DMS 273 (cell line): ENCODE measurements at regions not wholly inside any gene's neighbourhood (a gene's known extent, or its start where the extent isn't known, plus 50 kb on each side); places are given as distances from the start of the nearest gene placed in this dataset.
A peak's percentile ranks its signal among the peaks of the same experiment; 100 is the strongest.

Experiments used
- DNase-seq: peaks from one replicate; lab custom pipeline; 2025; ENCODE audit not compliant: unreplicated experiment; lab: John Stamatoyannopoulos, UW

- no peak for DNase-seq
Measured at GRCh38 chr5:74500110-74500917, 140.2 kb downstream of the ENC1 start.

- DNase-seq = no peak
Measured at GRCh38 chr5:74499256-74500050, 141.1 kb downstream of the ENC1 start.

DNA sequence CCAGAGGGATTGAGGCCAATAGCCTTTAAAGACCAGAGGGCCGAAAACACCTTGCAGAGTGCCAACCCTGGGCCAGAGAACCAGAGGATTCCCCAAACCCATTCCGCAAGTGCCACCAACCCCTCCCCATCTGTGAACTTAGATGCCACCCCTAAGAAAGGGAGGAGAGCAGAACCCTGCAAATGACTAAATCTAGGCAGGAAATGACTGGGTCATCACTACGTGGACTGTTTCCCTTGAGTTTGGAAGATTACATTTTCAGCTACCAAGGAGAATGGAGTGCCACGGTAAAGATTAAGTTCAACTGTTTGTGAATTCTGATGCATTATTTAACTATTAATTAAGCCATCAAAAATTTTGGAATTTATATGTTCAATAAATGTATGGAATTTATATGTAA, 142.8 kb downstream of the ENC1 start:
- no peak for DNase-seq

DNA sequence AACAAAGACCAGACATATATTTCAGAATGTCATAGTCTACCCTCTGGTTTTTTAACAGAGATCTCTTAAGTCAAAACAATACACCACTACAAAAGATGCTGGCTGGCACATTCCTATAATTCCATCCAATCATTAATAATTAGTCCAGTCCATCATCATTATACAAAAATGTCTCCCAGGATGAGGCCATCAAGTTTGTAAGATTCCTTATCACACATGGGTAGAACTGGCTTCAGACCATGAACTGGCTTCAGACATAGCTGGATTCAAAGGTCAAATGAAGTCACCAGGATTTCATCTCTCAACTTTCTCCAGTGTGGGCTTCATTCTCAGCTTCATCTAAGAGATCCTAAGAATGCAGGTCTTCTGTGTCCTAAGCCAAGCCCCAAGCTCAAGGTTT, 147.1 kb downstream of the ENC1 start:
- DNase-seq = no peak

DNA sequence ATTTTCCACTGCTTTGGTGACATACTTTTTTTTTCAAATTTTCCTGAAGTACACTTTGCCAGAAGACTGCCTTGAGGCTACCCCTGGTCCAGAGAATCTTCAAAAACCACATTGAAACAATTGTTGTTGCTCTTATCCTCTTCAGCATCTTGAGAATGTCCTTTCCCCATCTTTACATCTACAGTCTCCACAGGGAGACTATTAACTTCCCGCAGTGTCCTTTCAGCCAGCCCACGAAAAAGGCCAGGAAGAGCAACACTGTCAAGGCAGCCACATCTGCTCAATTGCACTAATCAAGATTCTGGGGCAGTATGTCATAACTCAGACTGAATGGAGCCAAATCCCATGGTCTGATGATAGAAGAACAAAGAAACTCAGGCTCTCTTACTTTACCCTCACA, 148.3 kb downstream of the ENC1 start:
- DNase-seq = no peak

GRCh38 chr5:74491586-74491985, 148.9 kb downstream of the ENC1 start:
- peak; percentile 10 for DNase-seq

DNA sequence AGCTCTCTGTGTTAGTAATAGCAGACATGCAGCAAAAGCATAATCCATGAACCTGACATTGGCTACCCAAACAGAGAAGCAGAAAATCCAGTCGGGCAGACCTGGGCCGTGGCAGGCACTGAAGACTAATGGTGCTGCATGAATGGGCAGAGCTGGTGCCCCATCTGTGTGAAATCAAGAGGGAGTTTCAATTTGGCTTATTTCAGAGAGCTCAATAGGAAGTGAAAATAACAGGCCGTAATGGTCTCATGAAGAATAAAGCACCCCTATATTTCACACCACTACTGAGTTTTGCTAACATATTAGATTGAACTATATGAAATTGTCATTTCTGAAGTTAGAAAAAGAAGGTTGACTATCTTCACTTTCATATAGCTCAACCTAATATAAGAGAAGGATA, 149.7 kb downstream of the ENC1 start:
- DNase-seq = no peak

GRCh38 chr5:74482990-74483389, 157.5 kb downstream of the ENC1 start:
- DNase-seq = no peak

- no peak for DNase-seq
Measured at GRCh38 chr5:74482523-74482922, 158.0 kb downstream of the ENC1 start.

- peak; percentile 18 for DNase-seq
Measured at GRCh38 chr5:74481357-74481756, 159.2 kb downstream of the ENC1 start.

- no peak for DNase-seq
Measured at GRCh38 chr5:74480201-74480600, 160.3 kb downstream of the ENC1 start.

DNA sequence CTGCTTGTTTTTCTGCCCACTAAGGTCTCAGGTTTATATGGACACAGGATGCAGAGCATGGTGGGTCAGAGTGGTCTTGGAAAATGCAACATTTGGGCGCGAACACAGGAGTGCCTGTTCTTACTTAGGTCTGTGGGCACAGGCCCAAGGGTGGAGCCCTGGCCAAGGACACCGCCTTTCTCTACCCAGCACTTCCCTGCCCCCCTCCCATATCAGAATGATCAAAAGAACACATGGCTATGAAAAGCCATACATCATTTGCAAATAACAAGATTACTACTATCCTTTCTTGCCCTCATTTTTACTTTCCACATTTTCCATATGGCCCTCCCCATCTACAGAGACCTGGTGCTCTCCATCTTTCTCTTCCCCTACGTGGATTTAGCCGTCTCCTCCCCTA, 162.2 kb downstream of the ENC1 start:
- no peak for DNase-seq

- no peak for DNase-seq
Measured at GRCh38 chr5:74477761-74478160, 162.8 kb downstream of the ENC1 start.

- no peak for DNase-seq
Measured at GRCh38 chr5:74476819-74477453, 163.6 kb downstream of the ENC1 start.

GRCh38 chr5:74476046-74476818, 164.3 kb downstream of the ENC1 start:
- no peak for DNase-seq

DNA sequence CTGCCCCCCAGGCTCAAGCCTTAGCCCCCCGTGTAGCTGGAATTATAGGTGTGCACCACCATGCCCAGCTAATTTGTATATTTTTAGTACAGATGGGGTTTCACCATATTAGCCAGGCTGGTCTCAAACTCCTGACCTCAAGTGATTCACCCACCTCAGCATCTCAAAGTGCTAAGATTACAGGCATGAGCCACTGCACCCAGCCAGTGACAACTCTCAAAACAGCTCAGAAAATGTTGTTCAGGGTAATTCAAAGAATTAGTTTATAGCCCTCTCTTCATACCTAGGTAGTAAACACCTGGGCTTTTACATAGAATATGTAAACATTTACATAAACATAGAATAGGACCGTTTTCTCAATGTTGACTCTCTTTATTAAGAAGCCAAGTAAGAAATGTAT, 168.7 kb downstream of the ENC1 start:
- DNase-seq = no peak

DNA sequence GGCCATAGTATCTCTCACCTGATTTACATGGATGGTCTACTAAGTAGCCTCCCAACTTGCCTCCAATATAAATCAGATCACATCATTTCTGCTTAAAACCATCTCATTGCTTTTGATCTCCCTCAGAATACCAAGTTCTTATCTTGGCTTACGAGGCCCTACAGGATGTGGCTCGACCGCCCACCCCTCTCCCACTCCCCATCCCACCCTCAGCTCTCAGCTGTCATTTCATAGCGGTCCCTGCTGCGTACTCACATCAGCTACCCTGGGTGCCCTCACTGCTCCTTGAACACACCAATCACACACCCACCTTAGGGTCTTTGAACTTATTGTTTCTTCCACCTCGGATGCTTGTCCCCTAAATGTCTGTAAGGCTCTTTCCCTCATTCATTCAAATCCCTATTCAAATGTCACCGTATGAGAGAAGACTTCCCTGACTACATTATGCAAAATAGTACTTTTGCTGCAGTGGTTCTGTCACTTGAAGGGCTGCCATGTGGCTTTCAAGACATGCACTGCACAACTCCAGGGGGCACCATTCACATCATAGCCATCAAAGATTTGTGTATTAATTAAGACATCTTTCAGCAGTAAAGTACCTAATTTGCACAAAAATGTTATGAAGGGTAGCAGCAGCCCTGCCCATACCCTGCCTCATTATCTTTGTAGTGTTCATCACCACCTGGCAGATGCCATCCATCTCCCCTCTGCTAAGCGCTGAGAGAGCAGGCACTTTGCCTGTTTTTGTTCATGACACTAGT, 171.1 kb downstream of the ENC1 start:
- DNase-seq = no peak

GRCh38 chr5:74468421-74468820, 172.1 kb downstream of the ENC1 start:
- DNase-seq = no peak

GRCh38 chr5:74465724-74466123, 174.8 kb downstream of the ENC1 start:
- DNase-seq = no peak

DNA sequence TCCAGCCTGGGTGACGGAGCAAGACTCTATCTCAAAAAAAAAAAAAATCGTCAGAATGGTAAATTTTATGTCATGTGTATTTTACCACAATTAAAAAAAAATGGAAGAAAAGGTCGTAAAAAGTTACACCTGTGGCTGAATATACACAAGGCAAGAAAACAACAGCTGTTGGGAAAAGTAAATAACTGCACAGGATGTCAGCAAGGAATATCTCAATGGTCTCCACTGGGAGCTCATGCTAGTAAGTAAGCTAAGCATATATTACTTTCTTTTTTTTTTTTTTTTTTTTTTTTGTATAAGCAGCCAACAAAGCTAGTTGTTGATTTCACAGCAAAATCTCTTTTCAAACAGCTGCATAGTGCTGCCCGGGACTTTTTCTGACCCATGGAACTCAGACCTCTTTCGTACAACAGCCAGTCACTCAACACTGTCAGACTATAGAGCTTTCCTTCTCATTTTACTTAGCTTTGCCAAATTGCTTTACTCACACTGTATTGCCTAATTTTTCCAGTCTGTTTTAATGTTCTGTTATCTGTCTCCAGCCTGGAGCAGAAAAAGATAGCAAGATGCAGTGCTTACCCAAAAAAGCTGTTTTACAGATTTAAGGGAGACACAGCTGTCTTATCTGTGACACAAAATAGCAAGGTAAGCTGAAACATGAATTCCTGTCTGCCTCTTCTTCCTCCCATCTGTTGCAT, 175.9 kb downstream of the ENC1 start:
- no peak for DNase-seq
